GM18507 (cell line): ENCODE measurements at regions not wholly inside any gene's neighbourhood (a gene's known extent, or its start where the extent isn't known, plus 50 kb on each side); places are given as distances from the start of the nearest gene placed in this dataset.

Experiments
- DNase-seq: peaks from one replicate; pipeline ENCODE4 v3.0.0; 2011; ENCODE audit warnings: low read depth; ENCODE audit not compliant: insufficient read length; ENCODE audit errors: extremely low spot score
- FAIRE-seq: peaks from 2 replicates; lab custom pipeline; 2011; peaks lifted over from hg19 to GRCh38; lab: Jason Lieb, UNC

- no peak for DNase-seq
- FAIRE-seq = no peak
Observed at GRCh38 chr15:47182818-47183217, 534.5 kb upstream of the SEMA6D start.

- DNase-seq (no peak), FAIRE-seq (no peak)
Observed at GRCh38 chr15:47184003-47184907, 533.0 kb upstream of the SEMA6D start.

DNA sequence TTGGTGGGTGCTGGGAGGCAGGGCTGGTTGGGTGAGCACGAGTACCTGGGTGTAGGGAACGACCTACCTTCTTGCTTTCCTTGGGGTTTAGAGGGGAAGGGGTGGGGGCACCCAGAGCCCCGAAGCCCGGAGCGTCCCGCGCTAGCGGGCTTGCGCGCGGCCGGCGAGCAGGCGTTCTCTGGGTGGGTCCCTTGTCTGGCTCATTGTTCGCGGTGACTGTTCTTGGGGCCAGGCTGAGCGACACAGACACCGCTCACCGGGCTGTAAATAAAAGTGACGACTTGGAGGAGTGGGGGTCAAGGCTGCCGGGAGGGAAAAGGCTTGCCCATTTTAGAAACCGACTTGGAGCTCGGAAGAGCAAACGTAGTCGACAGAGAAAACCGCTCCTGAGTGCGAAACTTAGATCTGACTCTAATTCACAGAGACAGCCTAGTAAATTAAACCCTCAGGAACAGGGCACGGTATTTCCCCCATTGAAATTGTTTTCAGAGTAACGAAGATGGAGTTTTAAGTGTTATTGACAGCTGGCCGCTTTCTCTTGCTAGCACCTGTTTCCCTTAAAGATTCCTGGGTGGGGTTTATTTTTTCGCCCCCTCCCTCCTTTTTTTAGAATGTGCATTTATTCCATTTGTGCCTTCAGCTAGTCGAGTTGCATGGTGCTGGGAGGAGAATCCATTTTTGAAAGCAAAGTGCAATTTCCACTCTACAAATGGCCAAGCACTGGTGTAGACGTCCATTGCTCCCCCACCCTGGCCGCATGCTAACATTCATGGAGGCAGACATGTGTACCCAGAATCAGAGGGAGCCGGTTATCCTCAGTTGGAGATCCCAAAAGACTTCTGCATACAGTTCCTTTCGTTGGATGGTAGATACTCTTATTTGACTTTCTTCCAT is 532.1 kb upstream of the SEMA6D start:
- DNase-seq = no peak
- no peak for FAIRE-seq

GRCh38 chr15:47186075-47186474 is 531.2 kb upstream of the SEMA6D start:
- FAIRE-seq (no peak), DNase-seq (no peak)

DNA sequence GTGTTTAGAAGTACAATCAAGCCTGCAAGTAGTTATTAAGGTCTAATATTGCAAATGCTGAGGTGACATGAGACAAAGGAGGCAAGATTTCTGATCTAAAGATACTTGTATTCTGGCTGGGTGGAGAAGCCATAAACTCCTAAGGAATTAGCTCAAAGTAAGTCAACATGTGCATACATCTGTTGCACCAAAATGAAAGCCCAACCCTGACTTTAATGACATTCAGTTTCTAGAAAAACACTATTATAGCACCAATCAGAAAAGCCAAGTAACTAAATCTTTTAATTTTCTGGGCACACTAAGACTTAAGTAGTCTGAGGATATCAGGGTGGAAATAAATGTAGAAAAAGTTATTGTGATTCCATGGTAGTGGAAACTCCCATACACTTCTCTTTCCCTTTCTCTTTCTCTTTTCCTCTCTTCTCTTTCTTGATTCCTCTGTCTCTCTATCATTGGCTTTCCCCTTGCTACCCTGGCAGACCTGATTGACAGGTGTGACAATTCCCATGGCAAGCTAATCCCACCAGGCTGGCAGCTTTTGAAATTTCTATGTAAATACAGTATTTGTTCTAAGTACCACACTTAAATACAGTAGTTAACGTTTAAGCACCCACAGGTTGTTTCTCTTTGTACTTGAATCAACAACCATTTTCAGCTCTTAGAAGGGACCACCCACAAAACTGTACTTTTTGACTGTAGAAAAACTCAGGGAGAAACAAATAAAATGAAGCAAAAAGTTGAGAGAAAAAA is 528.4 kb upstream of the SEMA6D start:
- DNase-seq (no peak), FAIRE-seq (no peak)

DNA sequence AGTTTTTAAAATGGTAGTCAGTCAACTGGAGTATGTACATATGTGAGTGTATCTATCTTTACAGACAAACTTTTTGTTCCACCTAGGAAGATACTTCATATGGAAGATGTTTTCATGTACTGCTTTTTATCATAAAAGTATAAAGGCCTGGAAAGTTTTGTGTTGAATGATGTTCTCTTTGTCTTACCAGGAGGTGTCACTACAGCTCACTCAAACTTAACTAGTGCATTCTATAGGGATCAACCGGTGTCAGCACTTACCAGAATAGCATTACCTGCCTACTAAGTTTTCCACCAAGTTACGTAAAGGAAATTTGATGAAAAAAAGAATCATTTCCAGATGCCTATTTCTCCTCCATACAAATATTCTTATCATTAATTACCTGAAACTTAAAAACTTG is 522.6 kb upstream of the SEMA6D start:
- FAIRE-seq (no peak), DNase-seq (no peak)

DNA sequence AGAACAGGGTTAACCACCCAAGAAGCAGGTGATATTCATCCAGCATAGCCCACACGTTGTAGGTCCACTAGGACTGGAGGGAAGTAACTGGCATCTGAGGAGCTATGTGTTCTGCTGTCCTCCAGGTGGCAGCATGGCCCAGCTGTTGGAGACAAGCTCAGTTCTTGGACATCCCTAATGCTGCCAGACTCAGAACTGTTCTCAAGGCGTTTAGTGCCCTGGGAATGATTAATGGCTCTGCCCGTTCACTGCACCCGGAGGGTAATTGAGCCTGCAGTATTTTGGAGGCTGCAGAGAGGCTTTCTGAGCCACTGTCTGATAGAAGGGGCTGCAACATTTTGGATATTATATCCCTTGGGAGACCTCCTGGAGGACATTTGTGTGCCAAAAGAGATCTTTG is 521.3 kb upstream of the SEMA6D start:
- peak; percentile 69 for FAIRE-seq
- DNase-seq = peak; percentile 9

GRCh38 chr15:47203993-47204392 is 513.3 kb upstream of the SEMA6D start:
- FAIRE-seq = no peak

GRCh38 chr15:47206358-47206978 is 510.8 kb upstream of the SEMA6D start:
- FAIRE-seq (no peak), DNase-seq (no peak)

More at GRCh38 chr15:47203993-47204392, 513.3 kb upstream of the SEMA6D start:
- no peak for DNase-seq

- FAIRE-seq = no peak
- DNase-seq = no peak
Observed at GRCh38 chr15:47209591-47209990, 507.7 kb upstream of the SEMA6D start.

DNA sequence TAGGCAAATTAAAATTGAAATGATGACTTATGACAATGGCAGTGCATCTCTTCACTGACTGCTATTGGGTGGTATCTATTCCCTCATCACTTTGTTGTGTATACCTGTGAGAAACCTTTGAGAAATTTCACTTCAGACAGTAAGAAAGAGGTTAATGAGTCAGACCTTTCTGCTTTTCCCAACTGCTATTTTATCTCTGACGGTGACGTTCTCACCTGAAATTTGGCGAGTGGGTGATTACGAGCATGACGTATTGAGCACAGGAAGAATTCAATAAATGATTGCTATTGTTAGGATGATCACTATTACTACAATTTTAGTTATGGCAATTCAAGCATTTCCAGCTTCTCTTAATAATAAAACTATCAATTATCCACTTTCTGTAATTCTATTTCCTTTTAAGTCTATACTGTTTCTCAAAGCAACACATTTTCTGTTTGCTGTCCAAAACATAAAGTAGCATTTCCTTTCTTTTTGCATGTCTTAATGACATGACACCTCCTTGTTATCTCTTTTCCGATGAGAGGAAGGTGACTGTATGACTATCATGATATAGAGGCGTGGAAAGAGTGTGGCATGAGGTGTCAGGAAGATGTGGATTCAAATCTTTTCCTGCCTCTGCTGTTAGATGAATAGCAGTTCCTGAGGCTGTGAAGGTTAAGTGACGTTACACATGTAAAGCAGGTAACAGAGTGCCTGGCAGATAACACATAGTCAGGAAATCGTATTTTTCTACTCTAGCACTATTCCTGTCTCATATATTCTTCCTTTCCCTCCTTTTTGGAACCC is 504.9 kb upstream of the SEMA6D start:
- DNase-seq (no peak), FAIRE-seq (no peak)

DNA sequence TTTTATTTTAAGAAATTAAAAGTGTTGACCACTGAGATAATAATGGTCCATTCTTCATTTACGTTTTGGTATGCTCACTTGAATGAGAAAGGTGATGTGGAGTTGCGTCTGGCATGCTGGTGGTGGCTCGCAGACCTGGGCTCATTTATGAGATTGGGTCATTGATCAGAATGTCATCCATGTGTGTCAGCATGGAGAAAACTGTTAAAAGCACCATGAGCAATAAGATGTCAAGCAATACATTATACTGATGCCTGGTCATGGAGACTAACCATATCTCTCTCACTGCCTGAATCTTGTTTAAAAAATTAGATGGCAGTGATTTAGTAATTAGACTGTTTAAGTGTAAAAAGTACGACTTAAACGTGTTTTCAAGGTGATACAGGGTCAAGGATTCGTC is 503.4 kb upstream of the SEMA6D start:
- FAIRE-seq (no peak), DNase-seq (no peak)

- no peak for FAIRE-seq
- DNase-seq = no peak
Observed at GRCh38 chr15:47218295-47218694, 499.0 kb upstream of the SEMA6D start.

DNA sequence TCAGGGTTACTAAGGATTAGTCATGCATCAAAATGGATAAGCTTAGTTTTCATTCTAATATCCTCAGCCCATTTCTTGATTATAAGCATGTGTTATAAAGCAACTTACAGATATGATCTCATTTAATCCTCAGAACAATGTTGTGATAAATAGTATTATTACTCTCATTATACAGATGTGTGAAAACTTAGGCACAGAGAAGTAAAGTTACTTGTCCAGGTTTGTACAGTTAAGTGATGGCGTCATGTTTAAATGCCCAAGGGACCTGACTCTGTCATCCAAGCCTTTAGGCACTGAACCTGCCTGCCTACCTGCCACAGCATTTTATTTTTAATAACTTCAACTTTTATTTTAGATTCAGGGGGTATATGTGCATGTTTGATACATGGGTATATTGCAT is 472.9 kb upstream of the SEMA6D start:
- FAIRE-seq (no peak), DNase-seq (no peak)

DNA sequence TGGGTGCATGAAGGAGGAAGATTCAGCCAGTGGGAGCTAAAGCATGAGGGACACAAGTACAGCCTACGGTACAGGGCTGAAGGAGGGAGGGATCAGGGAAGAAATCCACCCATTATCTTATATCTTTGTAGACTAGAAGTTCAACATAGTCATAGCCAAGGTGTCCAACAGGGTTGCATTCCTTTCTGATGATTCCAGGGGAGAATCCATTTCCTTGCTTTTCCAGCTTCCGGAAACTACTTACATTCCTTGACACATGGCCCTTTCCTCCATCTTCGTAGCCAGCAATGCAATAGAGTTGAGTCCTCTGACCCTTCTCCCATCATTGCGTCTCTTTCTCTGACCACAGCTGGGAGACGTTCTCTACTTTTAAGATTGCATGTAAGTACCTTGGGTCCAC is 471.0 kb upstream of the SEMA6D start:
- FAIRE-seq = no peak
- no peak for DNase-seq

DNA sequence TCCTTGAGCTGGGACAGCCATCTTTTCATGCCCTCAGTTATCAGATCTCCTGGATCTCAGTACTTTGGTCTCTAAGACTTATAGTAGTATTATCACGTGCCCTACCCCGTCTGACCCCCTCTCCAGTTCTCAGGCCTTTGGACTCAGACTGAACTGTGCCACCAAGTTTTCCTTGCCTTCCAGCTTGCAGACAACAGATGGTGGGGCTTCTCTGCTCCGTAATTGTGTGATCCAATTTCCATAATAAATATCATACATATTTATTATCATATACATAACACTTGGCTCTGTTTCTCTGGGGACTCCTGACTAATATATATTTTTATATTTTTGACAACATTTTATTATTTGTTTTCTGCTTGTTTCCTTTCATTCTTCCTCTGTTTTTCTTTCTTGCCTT is 458.8 kb upstream of the SEMA6D start:
- FAIRE-seq = no peak
- no peak for DNase-seq

GRCh38 chr15:47265686-47266085 is 451.6 kb upstream of the SEMA6D start:
- DNase-seq (no peak), FAIRE-seq (no peak)

DNA sequence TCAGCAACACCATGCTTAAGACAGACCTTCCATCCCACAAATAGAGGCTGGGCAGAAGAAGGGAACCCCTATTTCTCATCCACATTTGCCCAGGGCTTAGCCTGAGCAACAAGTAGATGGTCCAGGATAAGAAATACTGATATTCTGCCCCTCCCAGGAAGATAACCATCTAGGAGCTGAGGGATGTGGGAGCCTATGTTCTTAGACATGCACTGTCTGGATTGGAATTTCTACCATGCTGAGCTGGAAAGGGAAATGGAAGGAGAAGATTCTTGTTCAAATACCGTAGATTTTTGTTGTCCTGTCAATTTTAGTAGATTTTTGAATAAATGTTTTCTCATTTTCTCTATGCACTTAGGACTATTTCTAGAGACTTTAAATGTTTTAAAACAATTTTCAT is 450.7 kb upstream of the SEMA6D start:
- DNase-seq (no peak), FAIRE-seq (no peak)

DNA sequence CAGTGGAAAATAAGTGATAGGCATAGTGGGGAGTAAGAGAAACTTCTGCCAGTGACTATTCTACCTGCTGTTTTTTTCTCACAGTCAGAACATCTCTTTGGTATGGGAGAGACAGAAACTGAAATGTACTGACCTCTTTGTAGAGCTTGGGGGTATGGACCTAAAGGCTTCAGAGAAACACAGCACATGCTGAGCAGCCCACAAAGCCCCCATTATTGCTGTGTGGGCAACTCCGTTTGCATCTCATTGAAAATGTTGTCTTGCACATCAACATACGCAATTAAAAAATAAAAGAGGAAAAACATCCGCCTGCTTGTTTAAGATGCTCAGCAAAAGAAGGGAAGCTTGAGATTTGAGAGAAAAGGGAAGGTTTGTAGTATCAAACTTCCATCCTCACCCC is 443.4 kb upstream of the SEMA6D start:
- FAIRE-seq (no peak), DNase-seq (no peak)
